Kidney (tissue), 13 donors: ENCODE measurements at regions not wholly inside any gene's neighbourhood (a gene's known extent, or its start where the extent isn't known, plus 50 kb on each side); places are given as distances from the start of the nearest gene placed in this dataset.

Source experiments
- DNase-seq, 5 donors: peaks; one replicate each; pipeline ENCODE4 v3.0.0-alpha.2; 2013 to 2020
- FAIRE-seq: peaks from 2 replicates; lab custom pipeline; 2012; peaks lifted over from hg19 to GRCh38; lab: Jason Lieb, UNC
- H3K27ac ChIP-seq, 2 donors: one replicate each; pipeline ENCODE4 v1.7.0; 2013; ENCODE audit warnings: low read depth in 2 of 2, low read length in 2 of 2, inconsistent platforms in 1 of 2
- H3K27me3 ChIP-seq: one replicate; pipeline ENCODE4 v1.7.1; 2013; ENCODE audit warnings: low read length, inconsistent platforms; ENCODE audit not compliant: control insufficient read depth, insufficient read depth
- H3K36me3 ChIP-seq, 3 donors: one replicate each; pipeline versions ENCODE4 v1.7.0 to v1.7.1; 2013; ENCODE audit warnings: low read length in 3 of 3, control low read depth in 1 of 3, inconsistent platforms in 1 of 3; ENCODE audit not compliant: insufficient read depth in 3 of 3, control insufficient read depth in 2 of 3
- H3K4me1 ChIP-seq, 3 donors: one replicate each; pipeline versions ENCODE4 v1.7.0 to v1.7.1; 2013; ENCODE audit warnings: low read length in 3 of 3, inconsistent platforms in 1 of 3, low read depth in 1 of 3; ENCODE audit not compliant: control insufficient read depth in 2 of 3, insufficient read depth in 2 of 3
- H3K4me3 ChIP-seq, 3 donors: one replicate each; pipeline versions ENCODE4 v1.7.0 to v1.8.1; 2013; ENCODE audit warnings: low read length in 3 of 3, control low read depth in 1 of 3, inconsistent platforms in 1 of 3
- H3K9ac ChIP-seq, 3 donors: one replicate each; pipeline versions ENCODE4 v1.7.0 to v1.7.1; 2013; ENCODE audit warnings: low read length in 3 of 3, control low read depth in 1 of 3, inconsistent platforms in 1 of 3
- H3K9me3 ChIP-seq, 3 donors: one replicate each; pipeline versions ENCODE4 v1.7.0 to v1.7.1; 2013; ENCODE audit warnings: low read length in 3 of 3, control low read depth in 1 of 3, inconsistent platforms in 1 of 3; ENCODE audit not compliant: control insufficient read depth in 2 of 3, insufficient read depth in 1 of 3
- CTCF ChIP-seq: IDR thresholded peaks from 3 replicates; pipeline ENCODE4 v1.5.1; 2012; ENCODE audit warnings: mild to moderate bottlenecking, moderate library complexity, borderline replicate concordance; ENCODE audit not compliant: insufficient read depth; ENCODE audit errors: extremely low read depth
- intact Hi-C: fragments of 100-400 bp; cut with DNase I; formaldehyde crosslinking; loops from one replicate; pipeline ENCODE4 v1.11.1; 2022
- donor health status: control.
- donor health status: control.
- donor health status: control.
- donor health status: control.
- donor health status: control.
- donor health status: DM: yes; HTN: yes; CAD: no.
- donor health status: Normal renal cell carcinoma (clear cell type).

DNA sequence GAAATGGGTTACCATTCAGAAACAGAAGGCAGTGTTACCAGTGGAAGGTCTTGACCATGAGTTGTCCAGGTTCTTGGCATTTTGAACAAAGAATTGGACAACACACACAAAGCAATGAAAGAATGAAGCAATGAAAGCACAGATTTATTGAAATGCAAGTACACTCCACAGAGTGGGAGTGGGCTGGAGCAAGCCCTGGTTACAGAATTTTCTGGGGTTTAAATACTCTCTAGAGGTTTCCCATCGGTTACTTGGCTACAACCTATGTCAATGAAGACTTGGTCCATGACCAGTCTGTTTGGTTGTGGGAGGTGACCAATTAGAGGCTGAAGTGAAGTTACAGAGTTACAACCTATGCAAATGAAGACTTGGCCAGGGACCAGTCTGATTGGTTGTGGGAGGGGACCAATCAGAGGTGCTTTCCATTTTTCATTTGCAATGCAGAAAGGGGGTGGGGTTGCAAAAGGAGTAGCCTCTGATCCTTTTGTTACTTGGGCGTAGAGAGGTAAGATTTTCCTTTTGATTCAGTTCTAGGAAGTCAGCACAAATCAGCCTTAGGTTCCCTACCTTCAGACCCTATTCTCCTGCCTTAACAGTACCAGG, 71.7 kb upstream of the SPRY4 start:
- intact Hi-C loops: no loop called here
- Histone ChIP-seq H3K36me3 (no peaks in the 10 kb centered on the region), H3K4me3 (no peak overlapping the region), H3K9me3 (peaks cover 0 to 5% (median 0%) of the 10 kb centered on the region in 3 donors), H3K27ac (no peak overlapping the region), H3K9ac (no peak overlapping the region), H3K4me1 (no peaks in the 10 kb centered on the region), H3K27me3 (no peaks in the 10 kb centered on the region)
- no peak for TF ChIP-seq CTCF
- DNase-seq (no peak), FAIRE-seq (no peak)

DNA sequence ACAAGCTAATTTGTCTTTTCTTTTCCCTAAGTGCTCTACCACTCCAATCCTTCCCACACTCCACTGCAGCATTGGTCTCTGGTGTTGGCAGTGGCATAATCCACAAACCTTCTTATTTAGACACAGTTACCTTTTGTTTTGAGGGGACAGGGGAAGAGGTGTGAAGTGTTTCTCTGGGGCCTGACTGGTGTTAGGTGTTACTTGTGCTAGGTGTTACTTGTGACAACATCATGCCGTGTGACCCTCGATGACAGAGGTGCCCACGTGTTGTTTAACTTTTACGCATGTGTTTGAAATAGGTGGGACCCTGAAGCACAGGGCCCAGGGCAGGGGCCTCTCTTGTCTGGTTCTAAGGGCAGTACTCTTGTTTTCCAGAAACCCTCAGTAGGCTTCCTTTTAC, 70.5 kb upstream of the SPRY4 start:
- peaks cover 0 to 5% (median 0%) of the 10 kb centered on the region in 3 donors for H3K9me3 ChIP-seq
- TF ChIP-seq CTCF: no peak
- H3K4me3 ChIP-seq: no peak overlapping the region
- H3K9ac ChIP-seq: no peak overlapping the region
- intact Hi-C loops: no loop called here
- H3K36me3 ChIP-seq: no peaks in the 10 kb centered on the region
- H3K4me1 ChIP-seq: peaks cover 0 to 6% (median 0%) of the 10 kb centered on the region in 3 donors
- H3K27me3 ChIP-seq: no peaks in the 10 kb centered on the region
- H3K27ac ChIP-seq: no peak overlapping the region
- DNase-seq: no peak
- no peak for FAIRE-seq

- Histone ChIP-seq H3K4me1 (peaks cover 0 to 9% (median 5%) of the 10 kb centered on the region in 3 donors), H3K9me3 (peaks cover 0 to 5% (median 0%) of the 10 kb centered on the region in 3 donors), H3K4me3 (no peak overlapping the region), H3K27ac (peak overlapping the region in 1 of 2 donors; percentile 45), H3K27me3 (no peaks in the 10 kb centered on the region), H3K36me3 (no peaks in the 10 kb centered on the region), H3K9ac (no peak overlapping the region)
- intact Hi-C loops: no loop called here
- no peak for TF ChIP-seq CTCF
- FAIRE-seq (no peak), DNase-seq (peak in 3 of 5 donors; percentile 59 to 71 (median 71))
Measured at GRCh38 chr5:142391058-142391845, 66.4 kb upstream of the SPRY4 start.
